OCI-LY7 (cell line): ENCODE measurements at regions not wholly inside any gene's neighbourhood (a gene's known extent, or its start where the extent isn't known, plus 50 kb on each side); places are given as distances from the start of the nearest gene placed in this dataset.

ENCODE experiments used
- BruUV-seq: library from RNA; stranded (reverse); fragments of 400-500 nt; replicated peaks from 2 replicates; lab custom pipeline; 2021; lab: Mats Ljungman, UMichigan
- CTCF ChIA-PET: fragments of 300-600 bp; sonication (Branson Sonifier 250); formaldehyde crosslinking; loops from one replicate; lab custom pipeline; 2022; ENCODE audit warnings: antibody characterized with exemption; ENCODE audit not compliant: unreplicated experiment; lab: Charles Lee
- POLR2A ChIA-PET: fragments of 300-600 bp; sonication (Branson Sonifier 250); formaldehyde crosslinking; loops from one replicate; lab custom pipeline; 2022; ENCODE audit warnings: antibody characterized with exemption; lab: Charles Lee
- DNase-seq: peaks from one replicate; pipeline ENCODE4 v3.0.0-alpha.2; 2015; ENCODE audit warnings: low spot score
- H2AFZ ChIP-seq: fragments of 200-600 bp; sonication (generic), shearing (Covaris generic); 2 replicates; pipeline ENCODE4 v1.6.1; 2014; ENCODE audit warnings: mild to moderate bottlenecking, antibody characterized with exemption, low read length, moderate library complexity
- H3K27ac ChIP-seq: fragments of 200-600 bp; sonication (generic); 2 replicates; pipeline ENCODE4 v1.5.1; 2014; ENCODE audit warnings: mixed run types, low read depth, mild to moderate bottlenecking, moderate library complexity, low read length, inconsistent platforms; ENCODE audit not compliant: poor library complexity, severe bottlenecking
- H3K36me3 ChIP-seq: fragments of 200-600 bp; sonication (generic); 2 replicates; pipeline ENCODE4 v1.6.1; 2014; ENCODE audit warnings: mild to moderate bottlenecking, antibody characterized with exemption, low read length, moderate library complexity, mixed read lengths; ENCODE audit not compliant: insufficient read depth
- H3K4me1 ChIP-seq: fragments of 200-600 bp; sonication (generic); 2 replicates; pipeline ENCODE4 v1.5.1; 2014; ENCODE audit warnings: mild to moderate bottlenecking, low read length; ENCODE audit not compliant: insufficient read depth, poor library complexity, severe bottlenecking
- H3K4me2 ChIP-seq: fragments of 200-600 bp; sonication (generic); 2 replicates; pipeline ENCODE4 v1.6.1; 2014; ENCODE audit warnings: mild to moderate bottlenecking, low read length
- H3K4me3 ChIP-seq: fragments of 200-600 bp; sonication (generic); 2 replicates; pipeline ENCODE4 v1.5.1; 2014; ENCODE audit warnings: mild to moderate bottlenecking, low read depth, low read length; ENCODE audit not compliant: poor library complexity, severe bottlenecking
- H3K79me2 ChIP-seq: fragments of 200-600 bp; sonication (generic); 2 replicates; pipeline ENCODE4 v1.6.1; 2016; ENCODE audit warnings: low read depth, mild to moderate bottlenecking, low read length, moderate library complexity, mixed read lengths; ENCODE audit not compliant: insufficient read depth
- H3K9me2 ChIP-seq: fragments of 200-600 bp; sonication (generic); 2 replicates; pipeline ENCODE4 v1.6.1; 2016; ENCODE audit warnings: mild to moderate bottlenecking, low read length, mixed read lengths; ENCODE audit not compliant: insufficient read depth
- H3K9me3 ChIP-seq: fragments of 200-600 bp; sonication (generic); 2 replicates; pipeline ENCODE4 v1.6.1; 2014; ENCODE audit warnings: mild to moderate bottlenecking, mixed run types, low read length, mixed read lengths
- H4K20me1 ChIP-seq: fragments of 200-600 bp; sonication (generic); 2 replicates; pipeline ENCODE4 v1.6.1; 2014; ENCODE audit warnings: mild to moderate bottlenecking, antibody characterized with exemption, low read length, moderate library complexity, mixed read lengths; ENCODE audit not compliant: insufficient read depth
- EZH2phosphoT487 ChIP-seq: fragments of 200-600 bp; sonication (generic); IDR thresholded peaks from 2 replicates; pipeline ENCODE4 v1.6.1; 2018; ENCODE audit warnings: low read depth, borderline replicate concordance, mild to moderate bottlenecking, mixed run types, antibody characterized with exemption, low read length, moderate library complexity, mixed read lengths
- intact Hi-C: fragments of 100-400 bp; cut with micrococcal nuclease; formaldehyde crosslinking; loops from one replicate; pipeline ENCODE4 v1.10.0; 2022; ENCODE audit not compliant: unreplicated experiment
- TF ChIP-seq, protein P1 (sequence below): fragments of 200-600 bp; sonication (generic); conservative IDR thresholded peaks from 2 replicates; pipeline ENCODE4 v1.5.1; 2014; ENCODE audit warnings: mild to moderate bottlenecking, antibody characterized with exemption, low read length, moderate library complexity, mixed read lengths

DNA sequence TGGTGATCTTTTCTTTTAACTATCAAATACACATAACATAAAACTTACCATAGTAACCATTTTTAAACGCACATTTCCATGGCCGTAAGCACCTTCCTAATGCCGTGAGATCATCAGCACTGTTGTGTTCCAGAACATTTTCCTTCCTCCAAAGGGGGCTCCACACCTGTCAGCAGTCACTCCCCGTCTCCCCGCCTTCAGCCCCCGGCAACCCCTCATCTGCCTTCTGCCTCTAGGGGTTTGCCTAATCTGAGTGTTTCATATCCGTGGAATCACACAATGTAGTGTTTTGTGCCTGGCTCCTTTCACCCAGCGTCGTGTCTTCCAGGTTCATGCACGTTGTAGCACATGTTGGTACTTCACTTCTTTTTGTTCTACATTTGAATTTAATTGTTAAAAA, 350.1 kb upstream of the TNRC6C start:
- POLR2A ChIA-PET: interaction anchor here (0.7 kb wide), 1 partner anchor 9 kb away, joined by 3 read pairs; no protein-coding TSS in a partner anchor
- no peak overlapping the region for H3K4me3 ChIP-seq
- no peak overlapping the region for H3K4me2 ChIP-seq
- H3K27ac ChIP-seq: no peak overlapping the region
- peaks cover 15% of the 10 kb centered on the region for H3K4me1 ChIP-seq
- H4K20me1 ChIP-seq: no peaks in the 10 kb centered on the region
- CTCF ChIA-PET: no interaction called here
- no peaks in the 10 kb centered on the region for H3K79me2 ChIP-seq
- H3K9me2 ChIP-seq: no peaks in the 10 kb centered on the region
- no peaks in the 10 kb centered on the region for H3K9me3 ChIP-seq
- no peak overlapping the region for H2AFZ ChIP-seq
- TF ChIP-seq, protein P1, sequence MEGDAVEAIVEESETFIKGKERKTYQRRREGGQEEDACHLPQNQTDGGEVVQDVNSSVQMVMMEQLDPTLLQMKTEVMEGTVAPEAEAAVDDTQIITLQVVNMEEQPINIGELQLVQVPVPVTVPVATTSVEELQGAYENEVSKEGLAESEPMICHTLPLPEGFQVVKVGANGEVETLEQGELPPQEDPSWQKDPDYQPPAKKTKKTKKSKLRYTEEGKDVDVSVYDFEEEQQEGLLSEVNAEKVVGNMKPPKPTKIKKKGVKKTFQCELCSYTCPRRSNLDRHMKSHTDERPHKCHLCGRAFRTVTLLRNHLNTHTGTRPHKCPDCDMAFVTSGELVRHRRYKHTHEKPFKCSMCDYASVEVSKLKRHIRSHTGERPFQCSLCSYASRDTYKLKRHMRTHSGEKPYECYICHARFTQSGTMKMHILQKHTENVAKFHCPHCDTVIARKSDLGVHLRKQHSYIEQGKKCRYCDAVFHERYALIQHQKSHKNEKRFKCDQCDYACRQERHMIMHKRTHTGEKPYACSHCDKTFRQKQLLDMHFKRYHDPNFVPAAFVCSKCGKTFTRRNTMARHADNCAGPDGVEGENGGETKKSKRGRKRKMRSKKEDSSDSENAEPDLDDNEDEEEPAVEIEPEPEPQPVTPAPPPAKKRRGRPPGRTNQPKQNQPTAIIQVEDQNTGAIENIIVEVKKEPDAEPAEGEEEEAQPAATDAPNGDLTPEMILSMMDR: no peak
- TF ChIP-seq EZH2phosphoT487: no peak
- no peaks in the 10 kb centered on the region for H3K36me3 ChIP-seq
- BruUV-seq: no TSS peak
- DNase-seq: no peak
- intact Hi-C loops: no loop called here

DNA sequence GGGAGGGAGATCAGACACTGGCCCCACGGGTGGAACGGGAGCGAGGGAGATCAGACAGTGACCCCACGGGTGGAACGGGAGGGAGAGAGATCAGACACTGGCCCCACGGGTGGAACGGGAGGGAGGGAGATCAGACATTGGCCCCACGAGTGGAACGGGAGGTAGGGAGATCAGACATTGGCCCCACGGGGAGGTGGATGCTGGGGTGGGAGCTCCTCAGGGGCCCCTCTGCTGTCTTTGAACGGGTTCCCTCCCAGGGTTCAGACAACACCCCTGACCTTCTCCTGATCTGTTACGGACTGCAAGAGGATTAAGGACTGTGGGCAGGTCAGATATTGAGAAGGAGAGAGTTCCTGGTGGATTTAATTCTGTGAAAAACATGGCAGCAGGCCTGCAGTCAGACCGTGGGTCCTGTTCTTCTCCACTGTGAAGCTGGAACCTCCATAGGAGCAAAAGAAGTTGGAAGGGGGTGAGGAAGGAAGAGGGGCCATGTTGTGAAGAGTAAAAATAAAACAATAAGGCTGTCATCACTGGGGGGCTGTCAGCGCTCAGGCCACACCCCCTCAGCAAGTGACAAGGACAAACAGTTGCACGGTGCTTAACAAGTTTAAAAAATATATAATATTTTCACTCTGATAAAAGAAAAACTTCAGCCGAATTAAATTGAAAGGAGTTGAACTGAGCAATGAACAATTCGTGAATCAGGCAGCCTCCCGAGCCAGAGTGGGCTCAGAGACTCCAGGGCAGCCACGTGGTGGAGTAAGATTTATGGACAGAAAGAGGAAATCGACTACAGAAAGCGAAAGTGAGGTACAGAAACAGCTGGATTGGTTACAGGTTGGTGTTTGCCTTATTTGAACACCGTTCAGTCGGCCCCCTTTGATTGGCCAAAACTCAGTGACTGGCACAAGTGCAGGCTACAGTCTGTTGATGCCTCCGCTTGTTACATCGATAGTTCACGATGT, 348.7 kb upstream of the TNRC6C start:
- Histone ChIP-seq H4K20me1 (no peaks in the 10 kb centered on the region), H3K4me1 (peaks cover 15% of the 10 kb centered on the region), H2AFZ (peak overlapping the region; percentile 92), H3K4me2 (peak overlapping the region; percentile 50), H3K36me3 (no peaks in the 10 kb centered on the region), H3K9me2 (no peaks in the 10 kb centered on the region), H3K79me2 (no peaks in the 10 kb centered on the region), H3K9me3 (no peaks in the 10 kb centered on the region), H3K27ac (no peak overlapping the region), H3K4me3 (peak overlapping the region; percentile 21)
- no peak for TF ChIP-seq EZH2phosphoT487
- TF ChIP-seq, protein P1: peak; percentile 25; the same call in 1 of the 2 replicates
- DNase-seq: peak; percentile 82
- intact Hi-C loops: no loop called here
- BruUV-seq: no TSS peak
- ChIA-PET CTCF (no interaction called here), POLR2A (interaction anchor here (1.0 kb wide), 1 partner anchor 10 kb away, joined by 3 read pairs; no protein-coding TSS in a partner anchor)
